ENCODE measurements at regions not wholly inside any gene's neighbourhood (a gene's known extent, or its start where the extent isn't known, plus 50 kb on each side); places are given as distances from the start of the nearest gene placed in this dataset.

DNA sequence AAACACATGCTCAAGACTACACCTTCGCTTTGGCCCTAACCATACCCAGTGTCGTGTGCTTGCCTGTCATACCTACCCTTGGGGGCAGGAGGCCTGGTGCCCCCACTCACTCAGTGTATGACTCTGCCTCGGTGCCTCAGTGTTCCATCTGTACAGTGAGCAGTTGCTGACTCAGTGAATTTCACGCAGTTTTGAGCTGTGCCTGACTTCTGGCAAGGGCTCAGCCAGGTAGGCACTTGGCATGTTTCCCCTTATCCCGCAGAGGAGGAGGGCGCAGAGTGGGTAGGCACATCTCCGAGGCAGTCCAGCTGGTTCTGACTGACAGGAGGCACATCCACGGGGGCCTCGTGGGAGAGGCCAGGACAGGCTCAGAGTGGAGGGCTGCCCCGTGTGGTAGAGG is 148.9 kb upstream of the CIBAR2 start:
- TF ChIP-seq EZH2 (IDR thresholded peaks at IDR 0.05; ENCODE audit: borderline replicate concordance, low read depth, low read length, severe bottlenecking): no peak
- TF ChIP-seq, protein P1, sequence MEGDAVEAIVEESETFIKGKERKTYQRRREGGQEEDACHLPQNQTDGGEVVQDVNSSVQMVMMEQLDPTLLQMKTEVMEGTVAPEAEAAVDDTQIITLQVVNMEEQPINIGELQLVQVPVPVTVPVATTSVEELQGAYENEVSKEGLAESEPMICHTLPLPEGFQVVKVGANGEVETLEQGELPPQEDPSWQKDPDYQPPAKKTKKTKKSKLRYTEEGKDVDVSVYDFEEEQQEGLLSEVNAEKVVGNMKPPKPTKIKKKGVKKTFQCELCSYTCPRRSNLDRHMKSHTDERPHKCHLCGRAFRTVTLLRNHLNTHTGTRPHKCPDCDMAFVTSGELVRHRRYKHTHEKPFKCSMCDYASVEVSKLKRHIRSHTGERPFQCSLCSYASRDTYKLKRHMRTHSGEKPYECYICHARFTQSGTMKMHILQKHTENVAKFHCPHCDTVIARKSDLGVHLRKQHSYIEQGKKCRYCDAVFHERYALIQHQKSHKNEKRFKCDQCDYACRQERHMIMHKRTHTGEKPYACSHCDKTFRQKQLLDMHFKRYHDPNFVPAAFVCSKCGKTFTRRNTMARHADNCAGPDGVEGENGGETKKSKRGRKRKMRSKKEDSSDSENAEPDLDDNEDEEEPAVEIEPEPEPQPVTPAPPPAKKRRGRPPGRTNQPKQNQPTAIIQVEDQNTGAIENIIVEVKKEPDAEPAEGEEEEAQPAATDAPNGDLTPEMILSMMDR (IDR thresholded peaks at IDR 0.05; ENCODE audit: borderline replicate concordance, extremely low read depth, low read length, poor library complexity, severe bottlenecking): no peak
